ENCODE measurements at regions not wholly inside any gene's neighbourhood (a gene's known extent, or its start where the extent isn't known, plus 50 kb on each side); places are given as distances from the start of the nearest gene placed in this dataset.

GRCh38 chr11:79694368-79694767, 253.5 kb upstream of the TENM4 start:
- BruUV-seq (replicated peaks) = no TSS peak
- Histone ChIP-seq H3K4me1 (ENCODE audit: insufficient read depth, low read length) (no peaks in the 10 kb centered on the region), H3K4me2 (ENCODE audit: low read length) (no peak overlapping the region), H3K9me2 (replicated peaks; ENCODE audit: low read length) (no peaks in the 10 kb centered on the region), H3K79me2 (ENCODE audit: low read length) (no peaks in the 10 kb centered on the region), H3K9ac (ENCODE audit: low read length) (no peak overlapping the region), H3K4me3 (ENCODE audit: low read length) (no peak overlapping the region), H3F3A (ENCODE audit: low read length, unreplicated experiment) (no peaks in the 10 kb centered on the region), H3K27ac (ENCODE audit: low read length) (no peak overlapping the region), H2AFZ (ENCODE audit: low read length) (no peak overlapping the region), H3K36me3 (ENCODE audit: low read depth, low read length) (no peaks in the 10 kb centered on the region), H3K9me3 (ENCODE audit: low read length) (peaks cover 11% of the 10 kb centered on the region), H3K27me3 (ENCODE audit: low read length) (no peaks in the 10 kb centered on the region), H4K20me1 (ENCODE audit: low read length) (no peaks in the 10 kb centered on the region)
- intact Hi-C loops (cut with micrococcal nuclease) = no loop called here
- TF ChIP-seq EZH2phosphoT487 (IDR thresholded peaks at IDR 0.05; ENCODE audit: borderline replicate concordance, low read length) = no peak
- TF ChIP-seq EZH2 (IDR thresholded peaks at IDR 0.05; ENCODE audit: low read length, unreplicated experiment) = no peak
- no peak for TF ChIP-seq CTCF (conservative IDR thresholded peaks at IDR 0.05; ENCODE audit: low read depth, low read length)
- CTCF ChIA-PET = no interaction called here
- ATAC-seq (no peak), DNase-seq (no peak)
- POLR2A ChIA-PET (ENCODE audit: unreplicated experiment) = no interaction called here

DNA sequence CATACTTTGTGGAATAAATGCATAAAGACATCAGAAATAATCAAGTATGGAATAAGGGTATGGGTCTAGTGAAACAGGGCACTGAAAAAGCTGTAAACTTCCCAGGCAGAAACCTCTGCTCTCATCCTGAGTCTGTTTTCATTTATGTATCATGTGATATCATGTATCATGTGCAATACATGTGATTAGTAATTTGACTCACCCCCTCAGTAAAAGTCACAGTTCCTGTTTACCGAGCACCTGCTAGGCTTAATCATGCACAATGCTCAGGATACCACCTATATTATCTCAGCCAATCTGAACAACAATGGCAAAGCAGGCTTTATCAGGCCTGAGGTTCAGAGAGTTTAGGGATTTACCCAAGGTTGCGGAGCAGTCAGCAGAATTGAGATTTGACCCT, 250.6 kb upstream of the TENM4 start:
- no peaks in the 10 kb centered on the region for H4K20me1 ChIP-seq (ENCODE audit: low read length)
- H3K79me2 ChIP-seq (ENCODE audit: low read length) = no peaks in the 10 kb centered on the region
- peaks cover 7% of the 10 kb centered on the region for H3K9me3 ChIP-seq (ENCODE audit: low read length)
- H3K4me2 ChIP-seq (ENCODE audit: low read length) = no peak overlapping the region
- no peak for TF ChIP-seq CTCF (conservative IDR thresholded peaks at IDR 0.05; ENCODE audit: low read depth, low read length)
- no peak for TF ChIP-seq EZH2phosphoT487 (IDR thresholded peaks at IDR 0.05; ENCODE audit: borderline replicate concordance, low read length)
- no peak for TF ChIP-seq EZH2 (IDR thresholded peaks at IDR 0.05; ENCODE audit: low read length, unreplicated experiment)
- H3K4me1 ChIP-seq (ENCODE audit: insufficient read depth, low read length) = no peaks in the 10 kb centered on the region
- no peak overlapping the region for H2AFZ ChIP-seq (ENCODE audit: low read length)
- no TSS peak for BruUV-seq (replicated peaks)
- DNase-seq = peak; percentile 9
- no peaks in the 10 kb centered on the region for H3K9me2 ChIP-seq (replicated peaks; ENCODE audit: low read length)
- no peaks in the 10 kb centered on the region for H3K36me3 ChIP-seq (ENCODE audit: low read depth, low read length)
- H3K9ac ChIP-seq (ENCODE audit: low read length) = no peak overlapping the region
- H3K27ac ChIP-seq (ENCODE audit: low read length) = no peak overlapping the region
- POLR2A ChIA-PET (ENCODE audit: unreplicated experiment) = no interaction called here
- intact Hi-C loops (cut with micrococcal nuclease) = no loop called here
- no peaks in the 10 kb centered on the region for H3K27me3 ChIP-seq (ENCODE audit: low read length)
- CTCF ChIA-PET = no interaction called here
- ATAC-seq = no peak
- no peaks in the 10 kb centered on the region for H3F3A ChIP-seq (ENCODE audit: low read length, unreplicated experiment)
- no peak overlapping the region for H3K4me3 ChIP-seq (ENCODE audit: low read length)

DNA sequence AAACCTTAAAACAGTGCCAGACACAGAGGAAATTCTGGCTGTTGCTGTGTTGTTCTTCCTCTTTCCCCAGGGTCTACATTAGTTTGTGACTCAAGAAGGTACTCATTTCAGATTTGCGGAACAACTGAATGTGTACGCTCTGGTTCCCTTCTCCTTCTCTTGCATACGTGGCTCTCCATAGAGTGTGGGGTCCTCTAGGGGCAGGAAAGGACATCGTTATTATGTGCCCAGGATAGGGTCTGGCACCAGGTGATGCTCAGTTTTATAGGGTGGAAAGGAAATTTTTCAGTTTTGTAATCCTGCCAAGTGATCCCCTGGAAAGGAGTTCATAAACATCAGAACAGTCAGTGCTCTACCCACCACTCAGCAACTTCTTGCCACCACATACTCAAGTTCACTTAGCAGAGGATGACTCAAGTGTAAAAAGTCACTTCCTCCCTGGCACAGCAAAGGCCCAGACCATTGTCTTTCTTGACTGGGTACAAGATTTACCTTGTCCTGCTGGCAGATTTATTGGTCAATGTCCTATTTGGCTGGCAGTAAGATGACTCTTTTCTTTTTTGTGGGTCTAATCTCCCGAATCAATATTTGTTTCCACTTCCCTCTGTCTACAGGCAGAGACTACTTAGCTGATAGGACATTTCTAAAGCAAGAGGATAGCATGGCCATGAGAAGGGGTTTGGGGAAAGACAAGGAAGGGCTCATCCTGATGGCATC, 246.0 kb upstream of the TENM4 start:
- CTCF ChIA-PET = no interaction called here
- H3F3A ChIP-seq (ENCODE audit: low read length, unreplicated experiment) = no peaks in the 10 kb centered on the region
- H3K4me1 ChIP-seq (ENCODE audit: insufficient read depth, low read length) = no peaks in the 10 kb centered on the region
- H4K20me1 ChIP-seq (ENCODE audit: low read length) = no peaks in the 10 kb centered on the region
- no peak overlapping the region for H2AFZ ChIP-seq (ENCODE audit: low read length)
- no peaks in the 10 kb centered on the region for H3K9me2 ChIP-seq (replicated peaks; ENCODE audit: low read length)
- DNase-seq (peak; percentile 34), ATAC-seq (no peak)
- H3K79me2 ChIP-seq (ENCODE audit: low read length) = no peaks in the 10 kb centered on the region
- no peak overlapping the region for H3K9ac ChIP-seq (ENCODE audit: low read length)
- peaks cover under 1% of the 10 kb centered on the region; the same call in 1 of the 2 replicates for H3K9me3 ChIP-seq (ENCODE audit: low read length)
- TF ChIP-seq CTCF (conservative IDR thresholded peaks at IDR 0.05; ENCODE audit: low read depth, low read length) = no peak
- no peak for TF ChIP-seq EZH2 (IDR thresholded peaks at IDR 0.05; ENCODE audit: low read length, unreplicated experiment)
- no peak for TF ChIP-seq EZH2phosphoT487 (IDR thresholded peaks at IDR 0.05; ENCODE audit: borderline replicate concordance, low read length)
- H3K27ac ChIP-seq (ENCODE audit: low read length) = no peak overlapping the region
- no TSS peak for BruUV-seq (replicated peaks)
- intact Hi-C loops (cut with micrococcal nuclease) = no loop called here
- H3K4me3 ChIP-seq (ENCODE audit: low read length) = no peak overlapping the region
- H3K27me3 ChIP-seq (ENCODE audit: low read length) = no peaks in the 10 kb centered on the region
- POLR2A ChIA-PET (ENCODE audit: unreplicated experiment) = no interaction called here
- H3K4me2 ChIP-seq (ENCODE audit: low read length) = no peak overlapping the region
- H3K36me3 ChIP-seq (ENCODE audit: low read depth, low read length) = no peaks in the 10 kb centered on the region

Measured in PC-3 (cell line).